ENCODE measurements at regions not wholly inside any gene's neighbourhood (a gene's known extent, or its start where the extent isn't known, plus 50 kb on each side); places are given as distances from the start of the nearest gene placed in this dataset.

GRCh38 chr5:136446565-136446964, 81.2 kb upstream of the TRPC7 start:
- Histone ChIP-seq H4K20me1 (ENCODE audit: insufficient read depth, low read length) (no peaks in the 10 kb centered on the region), H3K23ac (ENCODE audit: low read depth, low read length) (no peak overlapping the region), H3K4me2 (ENCODE audit: low read depth, low read length) (no peak overlapping the region), H3K4me3 (ENCODE audit: insufficient read depth, low read depth, low read length) (no peak overlapping the region), H3K4ac (ENCODE audit: low read depth, low read length) (no peak overlapping the region), H3K18ac (ENCODE audit: low read depth, low read length) (no peak overlapping the region), H4K91ac (ENCODE audit: insufficient read depth, low read depth, low read length) (no peak overlapping the region), H3K4me1 (ENCODE audit: control insufficient read depth, insufficient read depth, low read length) (no peaks in the 10 kb centered on the region), H3K36me3 (ENCODE audit: control insufficient read depth, insufficient read depth, low read length) (no peaks in the 10 kb centered on the region), H2AFZ (replicated peaks; ENCODE audit: low read length, poor library complexity) (no peak overlapping the region), H3K27me3 (ENCODE audit: control insufficient read depth, insufficient read depth, low read length) (no peaks in the 10 kb centered on the region), H3K56ac (ENCODE audit: extremely low read depth, insufficient read depth, low read length) (no peak overlapping the region), H3K27ac (ENCODE audit: insufficient read depth, low read length) (no peak overlapping the region), H3K14ac (replicated peaks; ENCODE audit: low read depth, low read length) (no peak overlapping the region), H3K9me1 (ENCODE audit: insufficient read depth, low read length) (no peaks in the 10 kb centered on the region), H2BK15ac (ENCODE audit: low read depth, low read length) (no peak overlapping the region), H3K79me1 (ENCODE audit: low read depth in 1 of 2, low read length in 2 of 2) (no peaks in the 10 kb centered on the region), H4K8ac (ENCODE audit: low read depth in 2 of 2, low read length in 2 of 2) (no peak overlapping the region), H3K9me3 (ENCODE audit: control insufficient read depth, insufficient read depth, low read length) (peaks cover 4% of the 10 kb centered on the region; the same call in 1 of the 2 replicates), H2AK5ac (ENCODE audit: low read depth, low read length) (no peak overlapping the region), H2BK5ac (ENCODE audit: low read depth, low read length, poor library complexity, severe bottlenecking) (no peak overlapping the region), H2AK9ac (replicated peaks; ENCODE audit: low read depth, low read length, poor library complexity) (no peak overlapping the region), H3K9ac (ENCODE audit: low read depth, low read length) (no peak overlapping the region), H4K5ac (ENCODE audit: low read depth, low read length) (no peak overlapping the region), H2BK20ac (ENCODE audit: low read depth, low read length) (no peak overlapping the region), H2BK120ac (ENCODE audit: low read depth, low read length) (no peak overlapping the region)
- dilution Hi-C loops (cut with HindIII; ENCODE audit: low sequenced_read_pairs, unreplicated experiment) (no loop called here), intact Hi-C loops (cut with micrococcal nuclease) (no loop called here), in situ Hi-C loops (cut with MboI; ENCODE audit: low sequenced_read_pairs) (no loop called here)
- ChIA-PET CTCF (no interaction called here), POLR2A (ENCODE audit: unreplicated experiment) (no interaction called here)
- BruUV-seq (replicated peaks): no TSS peak
- no peak for ATAC-seq (ENCODE audit: low read depth)
- WGBS, 2 experiments (ENCODE audit: extremely low coverage in 2 of 2, insufficient read length in 1 of 2): no CpG with 5 or more reads among the region's 6 CpGs
- DNase-seq: no peak
- TF ChIP-seq RCOR1 (IDR thresholded peaks at IDR 0.05; ENCODE audit: insufficient replicate concordance, low read length) (no peak), POLR2A (IDR thresholded peaks at IDR 0.05; ENCODE audit: low read depth, low read length) (no peak), CTCF (conservative IDR thresholded peaks at IDR 0.05; ENCODE audit: low read depth, low read length) (no peak), BHLHE40 (IDR thresholded peaks at IDR 0.05; ENCODE audit: low read depth, low read length) (no peak), MXI1 (IDR thresholded peaks at IDR 0.05; ENCODE audit: borderline replicate concordance, low read depth, low read length) (no peak), MAFK (IDR thresholded peaks at IDR 0.05; ENCODE audit: low read depth, low read length) (no peak), CHD1 (IDR thresholded peaks at IDR 0.05; ENCODE audit: low read depth, low read length) (no peak), ELK1 (IDR thresholded peaks at IDR 0.05; ENCODE audit: borderline replicate concordance, low read depth, low read length) (no peak), FOS (IDR thresholded peaks at IDR 0.05; ENCODE audit: low read depth, low read length) (no peak), CEBPB (IDR thresholded peaks at IDR 0.05; ENCODE audit: low read depth, low read length) (no peak), RAD21 (IDR thresholded peaks at IDR 0.05; ENCODE audit: low read length) (no peak)
- TF ChIP-seq, protein P1, sequence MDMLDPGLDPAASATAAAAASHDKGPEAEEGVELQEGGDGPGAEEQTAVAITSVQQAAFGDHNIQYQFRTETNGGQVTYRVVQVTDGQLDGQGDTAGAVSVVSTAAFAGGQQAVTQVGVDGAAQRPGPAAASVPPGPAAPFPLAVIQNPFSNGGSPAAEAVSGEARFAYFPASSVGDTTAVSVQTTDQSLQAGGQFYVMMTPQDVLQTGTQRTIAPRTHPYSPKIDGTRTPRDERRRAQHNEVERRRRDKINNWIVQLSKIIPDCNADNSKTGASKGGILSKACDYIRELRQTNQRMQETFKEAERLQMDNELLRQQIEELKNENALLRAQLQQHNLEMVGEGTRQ (IDR thresholded peaks at IDR 0.05; ENCODE audit: low read depth, low read length): no peak

Data from IMR-90 (cell line).